ENCODE measurements at regions not wholly inside any gene's neighbourhood (a gene's known extent, or its start where the extent isn't known, plus 50 kb on each side); places are given as distances from the start of the nearest gene placed in this dataset.
"Not testable (repeated sequence)": the region's sequence is repeated elsewhere in the genome, so short reads cannot be mapped to it uniquely, and the experiment has no call there.

- DNase-seq, result no peak
Measured at GRCh38 chr12:131443019-131444000, 267.6 kb upstream of the SFSWAP start.

- no peak for DNase-seq
Measured at GRCh38 chr12:131444220-131445164, 266.4 kb upstream of the SFSWAP start.

- DNase-seq, result no peak
Measured at GRCh38 chr12:131445184-131445774, 265.6 kb upstream of the SFSWAP start.

- DNase-seq, result no peak
Measured at GRCh38 chr12:131445795-131446194, 265.1 kb upstream of the SFSWAP start.

- DNase-seq, result not testable (repeated sequence)
Measured at GRCh38 chr12:131447636-131448035, 263.3 kb upstream of the SFSWAP start.

- DNase-seq, result no peak
Measured at GRCh38 chr12:131448254-131448795, 262.6 kb upstream of the SFSWAP start.

- no peak for DNase-seq
Measured at GRCh38 chr12:131449027-131449426, 261.9 kb upstream of the SFSWAP start.

GRCh38 chr12:131452444-131452860 is 258.4 kb upstream of the SFSWAP start:
- peak; percentile 13 to 28 for DNase-seq

GRCh38 chr12:131454418-131455217 is 256.3 kb upstream of the SFSWAP start:
- DNase-seq, result peak; percentile 70 to 72

- DNase-seq, result no peak
Measured at GRCh38 chr12:131455218-131455506, 255.7 kb upstream of the SFSWAP start.

- no peak for DNase-seq
Measured at GRCh38 chr12:131455581-131456110, 255.2 kb upstream of the SFSWAP start.

- DNase-seq, result no peak
Measured at GRCh38 chr12:131456301-131457027, 254.4 kb upstream of the SFSWAP start.

GRCh38 chr12:131457028-131457310 is 253.9 kb upstream of the SFSWAP start:
- DNase-seq, result no peak

- DNase-seq, result no peak
Measured at GRCh38 chr12:131457331-131458047, 253.4 kb upstream of the SFSWAP start.

- no peak for DNase-seq
Measured at GRCh38 chr12:131458048-131458374, 252.9 kb upstream of the SFSWAP start.

GRCh38 chr12:131458931-131459772 is 251.7 kb upstream of the SFSWAP start:
- DNase-seq, result no peak

GRCh38 chr12:131459773-131460365 is 251.0 kb upstream of the SFSWAP start:
- DNase-seq, result no peak

GRCh38 chr12:131460520-131460919 is 250.4 kb upstream of the SFSWAP start:
- DNase-seq, result no peak

GRCh38 chr12:131461096-131461495 is 249.8 kb upstream of the SFSWAP start:
- no peak for DNase-seq
